ENCODE measurements at regions not wholly inside any gene's neighbourhood (a gene's known extent, or its start where the extent isn't known, plus 50 kb on each side); places are given as distances from the start of the nearest gene placed in this dataset.
"Not testable (repeated sequence)": the region's sequence is repeated elsewhere in the genome, so short reads cannot be mapped to it uniquely, and the experiment has no call there.

- not testable (repeated sequence) for H2BK12ac ChIP-seq (ENCODE audit: insufficient read length, low read depth, low read length); H3K27ac ChIP-seq (ENCODE audit: insufficient read length, low read depth, low read length); H3K56ac ChIP-seq (ENCODE audit: insufficient read length, low read depth, low read length); H3K27me3 ChIP-seq (ENCODE audit: insufficient read depth, low read length); H2AK5ac ChIP-seq (ENCODE audit: insufficient read length, low read length); H3K4me2 ChIP-seq (ENCODE audit: insufficient read depth, insufficient read length, low read length); H3K9ac ChIP-seq (ENCODE audit: extremely low read depth, insufficient read length, low read length); H3K79me1 ChIP-seq (ENCODE audit: insufficient read depth, low read depth, low read length, poor library complexity, severe bottlenecking); H4K8ac ChIP-seq (replicated peaks; ENCODE audit: insufficient read length, low read depth, low read length); H3K4me3 Mint-ChIP-seq; H2BK15ac ChIP-seq (ENCODE audit: low read depth, low read length); H3T11ph ChIP-seq (ENCODE audit: low read length); H3K4ac ChIP-seq (ENCODE audit: low read depth, low read length); H3K23ac ChIP-seq (ENCODE audit: insufficient read length, low read depth, low read length); H3K14ac ChIP-seq (ENCODE audit: insufficient read depth, low read length); H3K27ac Mint-ChIP-seq; H4K20me1 ChIP-seq (ENCODE audit: control insufficient read depth, insufficient read depth, insufficient read length); H4K91ac ChIP-seq (ENCODE audit: insufficient read length, low read depth, low read length); H3K79me2 ChIP-seq (ENCODE audit: insufficient read depth, low read length); H2BK5ac ChIP-seq (ENCODE audit: insufficient read length, low read length); H4K5ac ChIP-seq (ENCODE audit: insufficient read length, low read depth, low read length); H3K27me3 Mint-ChIP-seq (ENCODE audit: low read depth); H3K18ac ChIP-seq (ENCODE audit: insufficient read length, low read depth, low read length); H3K4me1 Mint-ChIP-seq; H2BK120ac ChIP-seq (ENCODE audit: low read depth, low read length, poor library complexity, severe bottlenecking); DNase-seq; H2BK20ac ChIP-seq (ENCODE audit: low read depth, low read length, poor library complexity, severe bottlenecking); H2AFZ ChIP-seq (ENCODE audit: low read length); H3K23me2 ChIP-seq (ENCODE audit: insufficient read length, low read depth, low read length, poor library complexity, severe bottlenecking); H3K4me1 ChIP-seq (ENCODE audit: insufficient read depth, low read length)
- peaks cover 54% of the 10 kb centered on the region for H3K9me3 ChIP-seq (ENCODE audit: control insufficient read depth, low read depth, low read length)
- peaks cover 49 to 55% of the 10 kb centered on the region in 2 experiments for H3K9me3 Mint-ChIP-seq
- H3K36me3 Mint-ChIP-seq (ENCODE audit: insufficient read depth in 1 of 3, low read depth in 3 of 3), result peaks cover 22 to 31% (median 23%) of the 10 kb centered on the region in 3 experiments; a peak in 6 of 7 replicates
- WGBS (ENCODE audit: extremely low coverage, insufficient read length, low lambda C conversion rate), result no CpG with 5 or more reads among the region's 4 CpGs
These were observed 4817.1 kb upstream of the OR11H1 start for GRCh38 chr22:10710923-10711322.

- WGBS (ENCODE audit: extremely low coverage, insufficient read length, low lambda C conversion rate), result 93% methylated on average over 4 of the region's 9 CpGs
- H3K36me3 Mint-ChIP-seq (ENCODE audit: insufficient read depth in 1 of 3, low read depth in 3 of 3), result peaks cover 61 to 77% (median 66%) of the 10 kb centered on the region in 3 experiments
- peaks cover 95% of the 10 kb centered on the region for H3K9me3 ChIP-seq (ENCODE audit: control insufficient read depth, low read depth, low read length)
- H2BK120ac ChIP-seq (ENCODE audit: low read depth, low read length, poor library complexity, severe bottlenecking); H2AFZ ChIP-seq (ENCODE audit: low read length); H3K23me2 ChIP-seq (ENCODE audit: insufficient read length, low read depth, low read length, poor library complexity, severe bottlenecking); H3K56ac ChIP-seq (ENCODE audit: insufficient read length, low read depth, low read length); H2BK12ac ChIP-seq (ENCODE audit: insufficient read length, low read depth, low read length); H2BK5ac ChIP-seq (ENCODE audit: insufficient read length, low read length); H3K4me3 Mint-ChIP-seq; H3K27ac ChIP-seq (ENCODE audit: insufficient read length, low read depth, low read length); H3K79me2 ChIP-seq (ENCODE audit: insufficient read depth, low read length); H3K14ac ChIP-seq (ENCODE audit: insufficient read depth, low read length); H3K27ac Mint-ChIP-seq; H3K18ac ChIP-seq (ENCODE audit: insufficient read length, low read depth, low read length); H3K27me3 ChIP-seq (ENCODE audit: insufficient read depth, low read length); H3K4me2 ChIP-seq (ENCODE audit: insufficient read depth, insufficient read length, low read length); H4K8ac ChIP-seq (replicated peaks; ENCODE audit: insufficient read length, low read depth, low read length); H3K9ac ChIP-seq (ENCODE audit: extremely low read depth, insufficient read length, low read length); DNase-seq; H3T11ph ChIP-seq (ENCODE audit: low read length); H4K91ac ChIP-seq (ENCODE audit: insufficient read length, low read depth, low read length); H3K79me1 ChIP-seq (ENCODE audit: insufficient read depth, low read depth, low read length, poor library complexity, severe bottlenecking); H2AK5ac ChIP-seq (ENCODE audit: insufficient read length, low read length); H3K4me1 ChIP-seq (ENCODE audit: insufficient read depth, low read length); H3K4ac ChIP-seq (ENCODE audit: low read depth, low read length); H3K23ac ChIP-seq (ENCODE audit: insufficient read length, low read depth, low read length); H2BK20ac ChIP-seq (ENCODE audit: low read depth, low read length, poor library complexity, severe bottlenecking); H3K4me1 Mint-ChIP-seq; H4K5ac ChIP-seq (ENCODE audit: insufficient read length, low read depth, low read length); H4K20me1 ChIP-seq (ENCODE audit: control insufficient read depth, insufficient read depth, insufficient read length); H2BK15ac ChIP-seq (ENCODE audit: low read depth, low read length): not testable (repeated sequence)
- H3K9me3 Mint-ChIP-seq, result peaks cover 91 to 92% of the 10 kb centered on the region in 2 experiments
- H3K27me3 Mint-ChIP-seq (ENCODE audit: low read depth), result peaks cover 28% of the 10 kb centered on the region
These were observed 4805.2 kb upstream of the OR11H1 start for GRCh38 chr22:10722804-10723203.
